ENCODE measurements at regions not wholly inside any gene's neighbourhood (a gene's known extent, or its start where the extent isn't known, plus 50 kb on each side); places are given as distances from the start of the nearest gene placed in this dataset.
"Not testable (repeated sequence)": the region's sequence is repeated elsewhere in the genome, so short reads cannot be mapped to it uniquely, and the experiment has no call there.

GRCh38 chr2:3107567-3107966 lies 270.1 kb downstream of the EIPR1 start:
- no TSS peak for BruUV-seq (replicated peaks)
- Histone ChIP-seq H3K4me1 (0 out of 2 replicates have a peak, but pooled peaks cover 5% of the 10 kb centered on the region), H3K27me3 (replicated peaks; ENCODE audit: control insufficient read depth, insufficient read depth, low read length) (no peaks in the 10 kb centered on the region), H3K4me3 (ENCODE audit: low read depth, low read length) (no peak overlapping the region), H3K36me3 (ENCODE audit: control insufficient read depth, insufficient read depth, low read length) (no peaks in the 10 kb centered on the region), H3K9me3 (no peaks in the 10 kb centered on the region)
- H3K4me1 Mint-ChIP-seq (ENCODE audit: low read depth, unreplicated experiment), result peaks cover 7% of the 10 kb centered on the region
- ChIA-PET POLR2A (no interaction called here), CTCF (no interaction called here)
- no peak overlapping the region for H3K4me3 Mint-ChIP-seq (ENCODE audit: unreplicated experiment)
- H3K27ac Mint-ChIP-seq (ENCODE audit: unreplicated experiment), result no peak overlapping the region
- no peak for DNase-seq
- H3K27me3 Mint-ChIP-seq (ENCODE audit: insufficient read depth, unreplicated experiment), result peaks cover 12% of the 10 kb centered on the region
- intact Hi-C loops (cut with micrococcal nuclease; ENCODE audit: unreplicated experiment), result no loop called here
- no peaks in the 10 kb centered on the region for H3K36me3 Mint-ChIP-seq (ENCODE audit: insufficient read depth, unreplicated experiment)
- TF ChIP-seq CTCF (IDR thresholded peaks at IDR 0.05; ENCODE audit: insufficient read depth in 1 of 2, low read depth in 1 of 2, low read length in 1 of 2, severe bottlenecking in 1 of 2, unreplicated experiment in 1 of 2), result no peak
- no peaks in the 10 kb centered on the region for H3K9me3 Mint-ChIP-seq (ENCODE audit: unreplicated experiment)

- Histone ChIP-seq H3K36me3 (ENCODE audit: control insufficient read depth, insufficient read depth, low read length) (no peaks in the 10 kb centered on the region), H3K4me1 (0 out of 2 replicates have a peak, but pooled peaks cover 5% of the 10 kb centered on the region), H3K4me3 (ENCODE audit: low read depth, low read length) (no peak overlapping the region), H3K27me3 (replicated peaks; ENCODE audit: control insufficient read depth, insufficient read depth, low read length) (no peaks in the 10 kb centered on the region), H3K9me3 (no peaks in the 10 kb centered on the region)
- ChIA-PET CTCF (no interaction called here), POLR2A (no interaction called here)
- H3K27ac Mint-ChIP-seq (ENCODE audit: unreplicated experiment), result no peak overlapping the region
- peaks cover 7% of the 10 kb centered on the region for H3K4me1 Mint-ChIP-seq (ENCODE audit: low read depth, unreplicated experiment)
- no peak overlapping the region for H3K4me3 Mint-ChIP-seq (ENCODE audit: unreplicated experiment)
- no peaks in the 10 kb centered on the region for H3K36me3 Mint-ChIP-seq (ENCODE audit: insufficient read depth, unreplicated experiment)
- no peaks in the 10 kb centered on the region for H3K9me3 Mint-ChIP-seq (ENCODE audit: unreplicated experiment)
- peaks cover 16% of the 10 kb centered on the region for H3K27me3 Mint-ChIP-seq (ENCODE audit: insufficient read depth, unreplicated experiment)
- TF ChIP-seq CTCF (IDR thresholded peaks at IDR 0.05; ENCODE audit: insufficient read depth in 1 of 2, low read depth in 1 of 2, low read length in 1 of 2, severe bottlenecking in 1 of 2, unreplicated experiment in 1 of 2), result no peak
- BruUV-seq (replicated peaks), result no TSS peak
- DNase-seq, result no peak
- intact Hi-C loops (cut with micrococcal nuclease; ENCODE audit: unreplicated experiment), result no loop called here
These were observed 271.6 kb downstream of the EIPR1 start for GRCh38 chr2:3105814-3106569.

GRCh38 chr2:3104958-3105813 lies 272.4 kb downstream of the EIPR1 start:
- intact Hi-C loops (cut with micrococcal nuclease; ENCODE audit: unreplicated experiment); POLR2A ChIA-PET; H3K36me3 Mint-ChIP-seq (ENCODE audit: insufficient read depth, unreplicated experiment); H3K27me3 ChIP-seq (replicated peaks; ENCODE audit: control insufficient read depth, insufficient read depth, low read length); H3K4me1 Mint-ChIP-seq (ENCODE audit: low read depth, unreplicated experiment); H3K36me3 ChIP-seq (ENCODE audit: control insufficient read depth, insufficient read depth, low read length); H3K4me3 Mint-ChIP-seq (ENCODE audit: unreplicated experiment); CTCF ChIA-PET; H3K9me3 ChIP-seq; H3K4me3 ChIP-seq (ENCODE audit: low read depth, low read length); H3K27ac Mint-ChIP-seq (ENCODE audit: unreplicated experiment); H3K4me1 ChIP-seq; DNase-seq; H3K9me3 Mint-ChIP-seq (ENCODE audit: unreplicated experiment); BruUV-seq (replicated peaks): not testable (repeated sequence)
- H3K27me3 Mint-ChIP-seq (ENCODE audit: insufficient read depth, unreplicated experiment), result peaks cover 16% of the 10 kb centered on the region

Data from Caco-2 (cell line).